HCT116 (cell line): ENCODE measurements at regions not wholly inside any gene's neighbourhood (a gene's known extent, or its start where the extent isn't known, plus 50 kb on each side); places are given as distances from the start of the nearest gene placed in this dataset.

Experiments used
- CTCF ChIP-seq, 3 experiments: fragments of 200-600 bp in 1 of 3; sonication (generic) in 1 of 3; IDR thresholded peaks in 2 of 3; conservative IDR thresholded peaks in 1 of 3; 2 replicates each; pipeline ENCODE4 v1.5.1; 2012 to 2017; ENCODE audit warnings: low read depth in 2 of 3, low read length in 2 of 3, antibody characterized with exemption in 1 of 3, borderline replicate concordance in 1 of 3, control low read depth in 1 of 3, mild to moderate bottlenecking in 1 of 3, mixed read lengths in 1 of 3, mixed run types in 1 of 3, moderate library complexity in 1 of 3; ENCODE audit not compliant: insufficient read depth in 1 of 3
- EZH2 ChIP-seq: fragments of 200-600 bp; sonication (generic); IDR thresholded peaks from 2 replicates; pipeline ENCODE4 v1.6.1; 2017; ENCODE audit warnings: antibody characterized with exemption, mixed run types
- EZH2phosphoT487 ChIP-seq: fragments of 200-600 bp; IDR thresholded peaks from 2 replicates; pipeline ENCODE4 v1.6.1; 2018; ENCODE audit warnings: antibody characterized with exemption, borderline replicate concordance
- MAX ChIP-seq: IDR thresholded peaks from 2 replicates; pipeline ENCODE4 v1.6.1; 2012
- POLR2AphosphoS5 ChIP-seq: IDR thresholded peaks from 2 replicates; pipeline ENCODE4 v1.6.1; 2011; ENCODE audit warnings: mild to moderate bottlenecking, low read depth, low read length, moderate library complexity
- RAD21 ChIP-seq: IDR thresholded peaks from 2 replicates; pipeline ENCODE4 v1.6.1; 2012; ENCODE audit warnings: low read depth, mild to moderate bottlenecking
- REST ChIP-seq: IDR thresholded peaks from 2 replicates; pipeline ENCODE4 v1.6.1; 2012; ENCODE audit warnings: low read depth
- SIN3A ChIP-seq: IDR thresholded peaks from 2 replicates; pipeline ENCODE4 v1.6.1; 2012; ENCODE audit warnings: low read depth
- SRF ChIP-seq: IDR thresholded peaks from 2 replicates; pipeline ENCODE4 v1.6.1; 2012; ENCODE audit warnings: low read depth
- YY1 ChIP-seq: IDR thresholded peaks from 2 replicates; pipeline ENCODE4 v1.6.1; 2011; ENCODE audit warnings: low read length, low read depth, moderate library complexity, mild to moderate bottlenecking; ENCODE audit not compliant: insufficient replicate concordance; ENCODE audit errors: extremely low read depth
- ZFX ChIP-seq: fragments of 450-650 bp; IDR thresholded peaks from 2 replicates; pipeline ENCODE4 v1.6.1; 2017
- ZNF274 ChIP-seq: fragments of 200-500 bp; sonication (Bioruptor generic); IDR thresholded peaks from 2 replicates; pipeline ENCODE4 v1.6.1; 2014; ENCODE audit warnings: mild to moderate bottlenecking, low read depth, low read length, inconsistent platforms

GRCh38 chr16:17654142-17654541 lies 183.4 kb upstream of the XYLT1 start:
- TF ChIP-seq ZNF274: no peak
- TF ChIP-seq CTCF (IDR thresholded peaks at IDR 0.05 in 2 of 3, conservative IDR thresholded peaks at IDR 0.05 in 1 of 3; ENCODE audit: borderline replicate concordance in 1 of 3, insufficient read depth in 1 of 3, low read depth in 2 of 3, low read length in 2 of 3): no peak
- no peak for TF ChIP-seq SIN3A
- TF ChIP-seq EZH2phosphoT487: no peak
- TF ChIP-seq SRF: no peak
- no peak for TF ChIP-seq MAX
- TF ChIP-seq REST: no peak
- TF ChIP-seq EZH2: no peak
- TF ChIP-seq YY1: no peak
- TF ChIP-seq RAD21: no peak
- TF ChIP-seq POLR2AphosphoS5: no peak
- no peak for TF ChIP-seq ZFX
